Tibial nerve (tissue), 4 donors: ENCODE measurements at regions not wholly inside any gene's neighbourhood (a gene's known extent, or its start where the extent isn't known, plus 50 kb on each side); places are given as distances from the start of the nearest gene placed in this dataset.

Source experiments
- DNase-seq, 2 donors: peaks; one replicate each; pipeline ENCODE4 v3.0.0-alpha.2; 2019; ENCODE audit warnings: low spot score in 2 of 2
- H3K27ac ChIP-seq, 4 donors: fragments of 200-600 bp; sonication (generic) in 3 of 4; one replicate each; pipeline ENCODE4 v1.5.1; 2017 to 2019; ENCODE audit warnings: mild to moderate bottlenecking in 1 of 4
- H3K27me3 ChIP-seq, 2 donors: fragments of 200-600 bp; sonication (generic) in 1 of 2; one replicate each; pipeline versions ENCODE4 v1.5.1 to v1.6.0; 2017 to 2019
- H3K36me3 ChIP-seq, 3 donors: fragments of 200-600 bp; sonication (generic); one replicate each; pipeline ENCODE4 v1.5.1; 2018 to 2019
- H3K4me1 ChIP-seq, 4 donors: fragments of 200-600 bp; sonication (generic) in 3 of 4; one replicate each; pipeline ENCODE4 v1.5.1; 2017 to 2019
- H3K4me3 ChIP-seq, 4 donors: fragments of 200-600 bp; sonication (generic) in 3 of 4; one replicate each; pipeline ENCODE4 v1.5.1; 2017 to 2019; ENCODE audit warnings: mild to moderate bottlenecking in 1 of 4, moderate library complexity in 1 of 4
- H3K9me3 ChIP-seq, 4 donors: fragments of 200-600 bp; sonication (generic) in 3 of 4; one replicate each; pipeline ENCODE4 v1.5.1; 2017 to 2019
- CTCF ChIP-seq, 5 experiments: fragments of 200-600 bp in 3 of 5; fragments of 450-650 bp in 2 of 5; sonication (generic) in 3 of 5; IDR thresholded peaks; one replicate each; pipeline ENCODE4 v1.5.1; 2016 to 2019; ENCODE audit warnings: antibody characterized with exemption in 5 of 5, mild to moderate bottlenecking in 3 of 5, moderate library complexity in 2 of 5
- EP300 ChIP-seq, 2 donors: sonication (generic); formaldehyde crosslinking; IDR thresholded peaks; one replicate each; pipeline ENCODE4 v1.6.1; 2017; ENCODE audit warnings: antibody characterized with exemption in 2 of 2, mild to moderate bottlenecking in 1 of 2
- POLR2A ChIP-seq, 2 donors: fragments of 450-650 bp; IDR thresholded peaks; one replicate each; pipeline ENCODE4 v1.6.1; 2017; ENCODE audit warnings: antibody characterized with exemption in 2 of 2, mild to moderate bottlenecking in 2 of 2, moderate library complexity in 2 of 2
- WGBS, 2 donors: methylation state at CpG; one replicate each; pipeline ENCODE4 v1.1.5; 2018; 5-methylcytosine and 5-hydroxymethylcytosine counted together

DNA sequence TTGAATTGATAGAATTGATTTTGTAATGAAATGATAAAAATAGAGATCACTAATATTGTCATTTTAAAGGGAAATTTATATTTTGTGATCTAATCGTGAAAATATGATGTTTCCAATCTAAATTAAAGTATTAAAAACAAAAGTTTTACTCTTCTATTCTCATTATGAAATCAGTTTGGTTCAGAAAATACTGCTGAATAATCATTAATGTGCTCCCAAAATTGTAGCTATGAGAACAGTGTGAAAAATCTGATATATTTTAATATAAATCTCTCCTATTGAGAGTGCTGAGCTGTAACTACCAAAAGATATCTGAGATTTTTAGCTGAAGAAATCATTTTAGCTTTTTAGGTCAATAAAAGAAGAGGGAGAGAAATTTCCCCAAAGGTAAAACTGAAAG is 287.5 kb upstream of the ANO3 start:
- no peaks in the 10 kb centered on the region for H3K27me3 ChIP-seq
- H3K4me3 ChIP-seq = no peak overlapping the region
- no peak for DNase-seq
- 82 to 84% methylated on average over 1 of the region's 1 CpG for WGBS, 2 donors
- no peaks in the 10 kb centered on the region for H3K4me1 ChIP-seq
- TF ChIP-seq POLR2A (IDR thresholded peaks at IDR 0.05) (no peak), CTCF (IDR thresholded peaks at IDR 0.05) (no peak), EP300 (IDR thresholded peaks at IDR 0.05) (no peak)
- H3K36me3 ChIP-seq = no peaks in the 10 kb centered on the region
- H3K27ac ChIP-seq = no peak overlapping the region
- H3K9me3 ChIP-seq = no peaks in the 10 kb centered on the region

- no peak overlapping the region for H3K4me3 ChIP-seq
- H3K9me3 ChIP-seq = no peaks in the 10 kb centered on the region
- H3K27me3 ChIP-seq = no peaks in the 10 kb centered on the region
- TF ChIP-seq EP300 (IDR thresholded peaks at IDR 0.05) (no peak), CTCF (IDR thresholded peaks at IDR 0.05) (no peak), POLR2A (IDR thresholded peaks at IDR 0.05) (no peak)
- no peak overlapping the region for H3K27ac ChIP-seq
- H3K36me3 ChIP-seq = no peaks in the 10 kb centered on the region
- no peaks in the 10 kb centered on the region for H3K4me1 ChIP-seq
- DNase-seq = no peak
These were observed 286.8 kb upstream of the ANO3 start for GRCh38 chr11:26045082-26045481.

DNA sequence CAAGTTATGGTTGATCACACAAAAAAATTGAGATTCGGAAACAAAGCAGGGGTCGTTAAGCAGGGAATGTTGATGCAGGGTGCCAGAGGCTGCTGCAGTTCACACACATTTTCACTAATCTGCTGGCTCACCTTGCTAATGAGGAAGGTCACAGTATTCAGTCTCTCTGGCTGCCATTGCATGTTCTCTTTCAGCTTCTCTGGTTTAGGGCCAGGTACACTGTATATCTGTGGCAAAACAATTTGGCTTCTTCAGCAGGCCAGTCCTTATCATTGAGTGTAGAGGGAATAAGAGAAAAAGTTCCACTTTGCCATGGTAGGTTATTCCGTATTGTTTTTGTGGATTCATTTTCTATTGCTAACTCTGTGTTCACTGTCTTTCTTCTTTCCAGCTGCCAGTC is 283.7 kb upstream of the ANO3 start:
- TF ChIP-seq EP300 (IDR thresholded peaks at IDR 0.05) = no peak
- no peak for TF ChIP-seq CTCF (IDR thresholded peaks at IDR 0.05)
- no peak for TF ChIP-seq POLR2A (IDR thresholded peaks at IDR 0.05)
- Histone ChIP-seq H3K27me3 (no peaks in the 10 kb centered on the region), H3K4me3 (no peak overlapping the region), H3K27ac (peak overlapping the region in 1 of 4 donors; percentile 22), H3K36me3 (no peaks in the 10 kb centered on the region), H3K4me1 (no peaks in the 10 kb centered on the region), H3K9me3 (no peaks in the 10 kb centered on the region)
- DNase-seq = no peak
- WGBS, 2 donors = 63 to 74% methylated on average over 3 of the region's 3 CpGs

GRCh38 chr11:26053966-26054365 is 278.0 kb upstream of the ANO3 start:
- Histone ChIP-seq H3K9me3 (no peaks in the 10 kb centered on the region), H3K27me3 (no peaks in the 10 kb centered on the region), H3K27ac (no peak overlapping the region), H3K4me3 (no peak overlapping the region), H3K4me1 (no peaks in the 10 kb centered on the region), H3K36me3 (no peaks in the 10 kb centered on the region)
- 72 to 80% methylated on average over 1 of the region's 1 CpG for WGBS, 2 donors
- TF ChIP-seq EP300 (IDR thresholded peaks at IDR 0.05) = no peak
- TF ChIP-seq POLR2A (IDR thresholded peaks at IDR 0.05) = no peak
- DNase-seq = no peak

- Histone ChIP-seq H3K4me3 (no peak overlapping the region), H3K27me3 (no peaks in the 10 kb centered on the region), H3K36me3 (no peaks in the 10 kb centered on the region), H3K4me1 (peaks cover 0 to 8% (median 0%) of the 10 kb centered on the region in 4 donors), H3K27ac (no peak overlapping the region), H3K9me3 (no peaks in the 10 kb centered on the region)
- no peak for DNase-seq
- TF ChIP-seq POLR2A (IDR thresholded peaks at IDR 0.05) (no peak), EP300 (IDR thresholded peaks at IDR 0.05) (no peak), CTCF (IDR thresholded peaks at IDR 0.05) (no peak)
- 9% methylated on average over 1 of the region's 1 CpG for WGBS, 2 donors
These were observed 269.3 kb upstream of the ANO3 start for GRCh38 chr11:26062660-26063059.

- no peak for DNase-seq
- peaks cover 0 to 8% (median 0%) of the 10 kb centered on the region in 4 donors for H3K4me1 ChIP-seq
- TF ChIP-seq CTCF (IDR thresholded peaks at IDR 0.05) (no peak), EP300 (IDR thresholded peaks at IDR 0.05) (no peak), POLR2A (IDR thresholded peaks at IDR 0.05) (no peak)
- H3K9me3 ChIP-seq = no peaks in the 10 kb centered on the region
- no peaks in the 10 kb centered on the region for H3K27me3 ChIP-seq
- no peak overlapping the region for H3K4me3 ChIP-seq
- H3K27ac ChIP-seq = no peak overlapping the region
- H3K36me3 ChIP-seq = no peaks in the 10 kb centered on the region
These were observed 268.0 kb upstream of the ANO3 start for GRCh38 chr11:26063915-26064314.
